ENCODE measurements at regions not wholly inside any gene's neighbourhood (a gene's known extent, or its start where the extent isn't known, plus 50 kb on each side); places are given as distances from the start of the nearest gene placed in this dataset.
A peak's percentile ranks its signal among the peaks of the same experiment; 100 is the strongest.

DNA sequence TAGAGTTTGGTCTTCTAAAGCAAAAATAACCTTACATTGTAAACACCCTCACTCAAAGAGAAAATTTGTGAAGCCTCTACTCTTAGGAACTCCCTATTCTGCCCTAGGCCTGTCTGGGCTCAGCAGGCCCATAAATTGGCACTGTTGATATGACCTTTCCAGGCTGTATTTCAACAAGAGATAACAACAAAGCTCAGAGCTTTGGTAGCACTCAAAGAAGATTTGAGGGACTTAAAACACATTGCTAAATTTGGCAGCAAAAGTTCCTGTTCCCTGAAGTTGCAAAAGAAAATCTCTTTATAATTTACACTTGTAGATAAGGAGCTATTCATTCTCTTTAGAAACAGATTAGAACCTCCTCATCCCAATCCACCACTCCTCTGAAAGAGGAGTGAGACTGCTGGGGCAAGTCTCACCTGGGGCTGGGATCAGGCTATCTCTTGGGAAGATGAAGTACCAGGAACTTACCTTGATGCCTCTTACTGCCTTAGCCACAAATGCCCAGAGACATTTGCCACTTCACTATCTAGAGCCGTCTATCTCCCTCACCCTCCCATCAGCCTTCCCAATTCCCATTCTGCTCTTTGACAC, 110.4 kb upstream of the AKIP1 start:
- DNase-seq = no peak

- no peak for DNase-seq
These were observed 109.9 kb upstream of the AKIP1 start for GRCh38 chr11:8801121-8801520.

DNA sequence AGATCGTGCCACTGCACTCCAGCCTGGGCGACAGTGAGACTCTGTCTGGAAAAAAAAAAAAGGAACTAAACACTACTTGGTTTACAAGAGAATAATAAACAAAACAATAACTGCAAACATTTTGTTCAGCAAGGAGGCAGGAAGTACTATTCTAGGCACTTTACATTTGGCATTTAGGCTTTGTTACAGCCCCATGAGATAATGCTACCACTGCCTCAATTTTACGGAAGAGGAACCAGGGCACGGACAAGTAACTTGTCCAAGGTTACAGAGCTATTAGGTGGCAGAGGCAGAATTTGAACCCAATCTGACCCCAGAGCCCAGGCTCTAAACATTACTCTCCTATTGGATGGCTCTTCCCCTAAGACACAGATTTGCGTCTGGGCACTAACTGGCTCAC, 108.7 kb upstream of the AKIP1 start:
- no peak for DNase-seq

- no peak for DNase-seq
These were observed 107.0 kb upstream of the AKIP1 start for GRCh38 chr11:8803973-8804372.

DNA sequence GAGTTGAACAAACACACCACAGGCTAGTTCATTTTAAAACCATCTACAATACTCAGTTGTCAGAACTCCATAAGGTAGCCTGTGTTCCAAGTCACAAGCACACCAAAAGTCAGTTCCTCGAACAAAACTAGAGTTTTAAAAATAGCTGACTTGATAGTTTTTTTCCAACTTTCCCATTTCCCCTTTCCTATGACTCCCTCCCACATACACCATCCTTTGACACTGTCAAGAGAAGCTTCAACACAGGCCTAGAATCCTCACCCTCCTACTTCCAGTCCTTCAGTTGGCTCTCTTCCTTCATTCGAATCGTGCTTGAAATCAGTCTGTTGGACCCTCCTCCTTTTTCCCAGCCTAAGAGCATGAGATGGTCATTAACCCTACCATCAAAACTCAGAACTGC, 105.7 kb upstream of the AKIP1 start:
- no peak for DNase-seq

DNA sequence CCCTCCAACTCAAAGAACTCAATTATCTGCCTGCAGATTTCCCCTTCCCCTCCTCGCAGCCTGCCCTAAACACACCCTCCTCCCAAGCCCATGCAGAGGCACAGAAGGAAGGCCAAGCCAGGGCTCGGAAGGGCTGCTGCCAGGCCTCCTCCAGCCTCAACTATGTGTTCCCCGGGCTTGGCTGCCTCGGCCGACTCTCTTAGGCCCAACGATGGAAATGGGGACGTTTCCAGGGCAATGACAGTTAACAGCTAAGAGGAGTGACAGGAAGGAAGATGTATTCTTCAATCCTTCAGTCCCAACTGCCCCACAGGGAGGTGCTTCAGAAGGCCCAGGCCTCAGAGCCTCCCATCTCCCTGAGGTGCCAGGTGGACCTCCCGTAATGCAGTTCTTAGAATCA, 104.0 kb upstream of the AKIP1 start:
- no peak for DNase-seq

DNA sequence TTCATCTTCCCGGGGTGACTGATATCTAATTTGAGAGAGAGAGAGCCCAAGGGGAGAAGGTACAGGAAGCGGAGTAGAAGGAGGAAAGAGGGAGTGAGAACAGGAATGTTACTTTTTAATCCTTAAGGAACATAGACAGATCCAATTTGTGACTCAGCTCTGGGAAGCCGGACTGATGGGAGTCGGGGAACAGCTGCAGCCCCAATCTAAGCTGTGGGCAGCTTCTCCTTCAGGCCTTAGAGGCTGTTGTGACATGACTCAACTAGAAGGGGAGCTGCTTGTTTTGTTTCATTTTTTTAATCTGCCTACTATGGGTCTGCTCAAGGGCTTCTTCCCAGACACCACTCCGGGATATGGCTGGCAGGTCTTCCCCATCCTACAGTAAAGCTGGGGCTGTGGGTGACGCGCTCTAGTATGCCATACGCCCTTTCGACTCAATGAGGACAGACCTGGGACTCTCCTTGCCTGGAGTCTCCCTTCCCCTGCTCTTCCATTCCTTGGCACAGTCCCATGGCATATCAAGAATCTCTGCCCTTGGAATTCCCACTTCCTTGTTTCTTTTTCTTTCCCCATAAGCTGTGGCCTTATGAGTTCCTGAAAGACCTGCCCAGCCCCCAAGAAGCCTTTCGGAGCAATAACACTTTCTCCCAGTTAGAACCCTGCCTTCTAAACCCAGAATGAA, 103.3 kb upstream of the AKIP1 start:
- DNase-seq = no peak

- DNase-seq = no peak
These were observed 102.8 kb upstream of the AKIP1 start for GRCh38 chr11:8808226-8808585.

DNA sequence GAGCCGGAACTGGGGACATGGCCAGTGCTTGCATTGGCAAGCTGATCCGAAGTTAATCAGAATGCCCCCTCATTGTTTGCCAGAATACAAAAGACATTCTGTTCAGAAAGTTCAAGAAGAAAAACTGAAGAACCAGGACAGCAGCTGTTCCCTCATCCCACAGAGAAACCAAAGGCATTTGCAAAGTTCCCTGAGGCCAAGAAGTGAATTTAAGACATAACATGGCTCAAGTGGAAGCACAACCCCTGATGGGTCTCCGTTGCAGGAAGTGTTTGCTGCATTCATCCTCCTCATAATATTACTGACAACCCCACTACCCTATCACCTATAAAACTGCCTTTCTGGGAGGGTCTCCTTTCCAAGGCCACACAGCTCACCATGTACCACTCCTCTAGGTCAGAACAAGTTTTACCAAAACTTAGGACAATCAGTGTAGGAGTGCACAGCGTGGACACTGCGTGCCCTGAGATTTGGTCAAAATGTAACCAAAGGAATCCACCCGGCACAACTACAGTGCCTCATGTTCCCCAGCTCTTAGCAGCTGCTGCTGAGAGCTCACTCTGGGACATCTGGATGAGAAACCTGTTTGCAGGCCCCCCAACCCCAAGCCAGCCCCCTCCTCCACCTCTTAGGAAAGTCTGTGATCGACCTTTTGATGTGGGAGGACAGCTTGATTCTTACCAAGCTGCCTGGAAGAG, 101.6 kb upstream of the AKIP1 start:
- DNase-seq = no peak

GRCh38 chr11:8809939-8810539, 101.0 kb upstream of the AKIP1 start:
- no peak for DNase-seq

- DNase-seq = peak; percentile 49
These were observed 100.3 kb upstream of the AKIP1 start for GRCh38 chr11:8810540-8811301.

DNA sequence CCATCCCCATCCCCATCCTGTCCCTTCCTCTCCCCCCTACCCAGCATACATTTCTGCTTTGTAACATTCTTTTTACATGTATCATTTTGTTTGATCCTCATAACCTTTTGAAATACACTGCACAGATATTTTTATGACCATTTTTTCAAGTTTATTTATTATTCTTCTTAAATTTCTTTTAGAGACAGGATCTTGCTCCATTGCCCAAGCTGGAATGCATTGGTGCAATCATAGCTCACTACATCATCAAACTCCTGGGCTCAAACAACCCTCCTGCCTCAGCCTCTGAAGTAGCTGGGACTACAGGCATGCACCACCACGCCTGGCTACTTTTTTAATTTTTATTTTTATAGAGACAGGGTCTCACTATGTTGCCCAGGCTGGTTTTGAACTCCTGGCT, 99.4 kb upstream of the AKIP1 start:
- DNase-seq = no peak

GRCh38 chr11:8812438-8812837, 98.6 kb upstream of the AKIP1 start:
- no peak for DNase-seq

DNA sequence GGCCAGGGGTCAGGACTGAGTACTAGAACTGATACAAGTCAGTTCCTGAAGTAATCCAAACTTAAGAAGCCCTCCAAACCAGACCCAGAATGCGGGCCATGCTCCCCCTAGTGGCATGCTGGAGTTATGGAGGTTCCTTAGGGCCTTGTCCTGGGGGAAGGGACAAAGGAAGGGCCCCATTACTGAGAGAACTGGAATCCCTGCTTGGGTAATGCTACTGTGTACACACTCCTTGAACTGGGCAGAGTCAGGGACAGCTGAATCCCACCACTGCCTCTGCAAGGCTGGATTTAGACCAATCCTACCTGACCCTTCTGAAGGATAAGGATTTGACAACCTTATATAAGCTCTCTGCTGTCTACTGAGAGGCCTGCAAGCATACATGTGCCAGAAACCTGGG, 97.3 kb upstream of the AKIP1 start:
- peak; percentile 53 for DNase-seq

DNA sequence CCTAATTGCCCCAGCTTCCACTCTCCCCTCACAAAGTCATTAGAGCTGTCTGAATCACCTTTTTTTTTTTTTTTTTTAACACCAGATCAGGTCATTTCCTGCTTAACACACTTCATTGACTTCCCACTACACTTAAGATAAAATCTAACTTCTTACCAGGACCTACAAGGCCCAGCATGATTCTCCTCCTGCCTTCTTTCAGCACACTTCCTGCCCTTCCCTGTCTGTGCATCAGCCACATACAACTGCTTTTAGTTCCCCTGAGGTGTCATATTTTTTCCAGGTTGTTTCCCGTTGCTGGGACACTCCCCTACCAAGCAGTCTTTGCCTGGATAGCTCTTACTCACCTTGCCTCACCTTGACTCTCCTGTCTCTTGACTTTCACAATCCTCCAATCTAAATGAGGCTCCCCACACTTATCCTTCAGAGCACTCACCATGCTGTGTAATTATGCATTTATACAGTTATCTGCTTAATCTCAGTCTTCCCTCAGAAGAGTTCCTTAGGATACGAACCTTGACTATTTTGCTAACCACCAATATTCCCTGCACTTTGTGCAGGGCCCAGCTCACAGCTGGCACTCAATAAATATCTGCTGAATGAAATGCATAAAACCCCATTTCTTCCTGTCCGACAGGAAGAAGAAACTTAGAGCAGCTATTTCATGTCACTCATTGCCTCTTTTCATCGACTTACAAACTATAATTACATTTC, 96.6 kb upstream of the AKIP1 start:
- DNase-seq = no peak

- no peak for DNase-seq
These were observed 96.1 kb upstream of the AKIP1 start for GRCh38 chr11:8814923-8815240.

GRCh38 chr11:8818421-8818820, 92.6 kb upstream of the AKIP1 start:
- no peak for DNase-seq

- no peak for DNase-seq
These were observed 90.6 kb upstream of the AKIP1 start for GRCh38 chr11:8820401-8820800.

DNA sequence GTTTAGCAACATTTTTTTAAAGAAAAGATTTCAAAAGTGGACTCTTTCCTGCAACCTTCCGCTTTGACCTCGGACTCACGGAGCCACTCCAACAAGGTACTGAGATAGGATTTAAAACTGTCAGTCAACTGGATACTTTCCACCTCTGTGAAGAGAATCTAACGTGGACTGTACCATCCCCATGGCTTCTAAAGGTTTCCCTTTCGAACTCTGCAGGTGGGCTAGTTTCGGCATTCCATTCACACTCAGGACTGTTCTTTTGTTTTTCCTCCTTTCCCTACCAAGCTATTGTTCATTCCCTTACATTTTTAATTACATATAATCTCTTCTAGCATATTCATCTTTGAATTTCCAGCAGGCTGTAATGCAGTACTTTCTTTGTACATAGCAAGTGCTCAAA, 88.5 kb upstream of the AKIP1 start:
- no peak for DNase-seq

DNA sequence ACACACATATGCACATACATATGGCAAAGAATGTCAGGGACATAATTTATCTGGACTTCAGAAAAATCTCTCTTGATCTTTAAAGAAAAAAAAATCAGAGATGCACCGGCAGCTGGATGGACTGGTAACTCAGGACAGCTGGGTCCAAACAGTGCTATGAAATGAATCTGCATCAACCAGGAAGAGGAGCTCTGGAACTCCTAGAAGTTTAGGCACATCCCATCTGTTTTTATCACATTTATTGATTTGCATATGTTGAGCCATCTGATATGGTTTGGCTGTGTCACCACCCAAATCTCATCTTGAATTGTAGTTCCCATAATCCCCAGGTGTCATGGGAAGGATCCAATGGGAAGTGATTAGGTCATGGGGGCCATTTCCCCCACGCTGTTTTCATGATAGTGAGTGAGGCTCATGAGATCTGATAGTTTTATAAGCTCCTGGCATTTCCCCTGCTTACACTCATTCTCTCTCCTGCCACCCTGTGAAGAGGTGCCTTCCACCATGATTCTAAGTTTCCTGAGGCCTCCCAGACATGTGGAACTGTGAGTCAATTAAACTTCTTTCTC, 87.7 kb upstream of the AKIP1 start:
- DNase-seq = no peak

- no peak for DNase-seq
These were observed 84.7 kb upstream of the AKIP1 start for GRCh38 chr11:8826139-8826786.

Data from NCI-H2029 treated with DMSO at 0.1 percent for 48 hours (cell line).